ENCODE measurements at regions not wholly inside any gene's neighbourhood (a gene's known extent, or its start where the extent isn't known, plus 50 kb on each side); places are given as distances from the start of the nearest gene placed in this dataset.

DNA sequence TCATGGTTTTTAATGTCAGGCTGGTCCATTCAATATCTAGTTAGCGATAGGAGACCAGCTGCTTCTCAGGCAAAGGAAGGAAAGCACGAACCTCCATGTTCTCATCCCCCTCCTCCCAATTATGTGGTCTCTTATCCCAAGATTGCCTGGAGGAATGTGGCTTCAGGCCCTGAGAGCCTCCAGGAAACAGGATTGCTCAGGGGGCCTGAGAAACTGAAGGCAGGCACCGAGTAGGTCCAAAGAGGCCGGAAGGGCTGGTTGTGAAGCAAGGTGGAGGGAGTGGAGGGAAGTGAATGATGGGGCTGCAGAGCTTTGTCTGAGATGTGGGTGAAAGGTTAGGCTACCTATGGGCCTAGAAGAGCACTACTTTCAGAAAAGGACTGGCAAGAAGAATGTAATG is 188.2 kb upstream of the DDHD1 start:
- TF ChIP-seq, protein P1, sequence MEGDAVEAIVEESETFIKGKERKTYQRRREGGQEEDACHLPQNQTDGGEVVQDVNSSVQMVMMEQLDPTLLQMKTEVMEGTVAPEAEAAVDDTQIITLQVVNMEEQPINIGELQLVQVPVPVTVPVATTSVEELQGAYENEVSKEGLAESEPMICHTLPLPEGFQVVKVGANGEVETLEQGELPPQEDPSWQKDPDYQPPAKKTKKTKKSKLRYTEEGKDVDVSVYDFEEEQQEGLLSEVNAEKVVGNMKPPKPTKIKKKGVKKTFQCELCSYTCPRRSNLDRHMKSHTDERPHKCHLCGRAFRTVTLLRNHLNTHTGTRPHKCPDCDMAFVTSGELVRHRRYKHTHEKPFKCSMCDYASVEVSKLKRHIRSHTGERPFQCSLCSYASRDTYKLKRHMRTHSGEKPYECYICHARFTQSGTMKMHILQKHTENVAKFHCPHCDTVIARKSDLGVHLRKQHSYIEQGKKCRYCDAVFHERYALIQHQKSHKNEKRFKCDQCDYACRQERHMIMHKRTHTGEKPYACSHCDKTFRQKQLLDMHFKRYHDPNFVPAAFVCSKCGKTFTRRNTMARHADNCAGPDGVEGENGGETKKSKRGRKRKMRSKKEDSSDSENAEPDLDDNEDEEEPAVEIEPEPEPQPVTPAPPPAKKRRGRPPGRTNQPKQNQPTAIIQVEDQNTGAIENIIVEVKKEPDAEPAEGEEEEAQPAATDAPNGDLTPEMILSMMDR (IDR thresholded peaks at IDR 0.05), result no peak
- TF ChIP-seq EP300 (IDR thresholded peaks at IDR 0.05), result no peak
